IMR-90 (cell line): ENCODE measurements at regions not wholly inside any gene's neighbourhood (a gene's known extent, or its start where the extent isn't known, plus 50 kb on each side); places are given as distances from the start of the nearest gene placed in this dataset.

Source experiments
- ATAC-seq: fragments of 200-7000 bp; cut with Tn5 transposase; 2 replicates; pipeline ENCODE4 v1.9.1; 2020; ENCODE audit warnings: low read depth, mild to moderate bottlenecking, moderate library complexity
- BruUV-seq: library from RNA; stranded (reverse); fragments of 400-500 nt; replicated peaks from 2 replicates; lab custom pipeline; 2021; lab: Mats Ljungman, UMichigan
- CTCF ChIA-PET: fragments of 300-600 bp; formaldehyde crosslinking; extraction: SDS; loops from one replicate; lab custom pipeline; 2021; ENCODE audit warnings: antibody characterized with exemption; lab: Yijun Ruan, JAX
- POLR2A ChIA-PET: fragments of 300-600 bp; sonication (Branson Sonifier 250); formaldehyde crosslinking; loops from one replicate; lab custom pipeline; 2022; ENCODE audit warnings: antibody characterized with exemption; ENCODE audit not compliant: unreplicated experiment; lab: Charles Lee
- DNase-seq: peaks from one replicate; pipeline ENCODE4 v3.0.0; 2013
- H2AFZ ChIP-seq: replicated peaks from 2 replicates; pipeline ENCODE3; 2013; ENCODE audit warnings: low read length, mild to moderate bottlenecking; ENCODE audit not compliant: poor library complexity
- H2AK5ac ChIP-seq: 2 replicates; pipeline ENCODE4 v1.6.1; 2013; ENCODE audit warnings: low read depth, low read length, inconsistent platforms
- H2AK9ac ChIP-seq: replicated peaks from 2 replicates; pipeline ENCODE3; 2013; ENCODE audit warnings: mild to moderate bottlenecking, low read depth, low read length, moderate library complexity; ENCODE audit not compliant: poor library complexity
- H2BK120ac ChIP-seq: 2 replicates; pipeline ENCODE4 v1.6.1; 2013; ENCODE audit warnings: low read depth, low read length, inconsistent platforms
- H2BK15ac ChIP-seq: 3 replicates; pipeline ENCODE4 v1.6.1; 2013; ENCODE audit warnings: low read depth, low read length, inconsistent platforms
- H2BK20ac ChIP-seq: 2 replicates; pipeline ENCODE4 v1.6.1; 2013; ENCODE audit warnings: low read depth, mild to moderate bottlenecking, inconsistent platforms, low read length, moderate library complexity
- H2BK5ac ChIP-seq: 2 replicates; pipeline ENCODE4 v1.6.1; 2013; ENCODE audit warnings: mild to moderate bottlenecking, low read depth, low read length, inconsistent platforms; ENCODE audit not compliant: poor library complexity, severe bottlenecking
- H3K14ac ChIP-seq: replicated peaks from 2 replicates; pipeline ENCODE4 v1.6.1; 2013; ENCODE audit warnings: low read depth, low read length, inconsistent platforms
- H3K18ac ChIP-seq: 2 replicates; pipeline ENCODE4 v1.6.1; 2013; ENCODE audit warnings: low read depth, low read length, control low read depth
- H3K23ac ChIP-seq: 2 replicates; pipeline ENCODE4 v1.6.1; 2013; ENCODE audit warnings: low read depth, low read length, inconsistent platforms
- H3K27ac ChIP-seq: 2 replicates; pipeline ENCODE4 v1.5.1; 2013; ENCODE audit warnings: mild to moderate bottlenecking, control low read depth, low read length; ENCODE audit not compliant: insufficient read depth
- H3K27me3 ChIP-seq: 2 replicates; pipeline ENCODE4 v1.6.1; 2013; ENCODE audit warnings: low read length; ENCODE audit not compliant: control insufficient read depth, insufficient read depth
- H3K36me3 ChIP-seq: 2 replicates; pipeline ENCODE4 v1.6.1; 2013; ENCODE audit warnings: low read length, mixed read lengths; ENCODE audit not compliant: control insufficient read depth, insufficient read depth
- H3K4ac ChIP-seq: 2 replicates; pipeline ENCODE4 v1.6.1; 2013; ENCODE audit warnings: low read depth, low read length, inconsistent platforms
- H3K4me1 ChIP-seq: 2 replicates; pipeline ENCODE4 v1.6.1; 2013; ENCODE audit warnings: low read length, mixed read lengths; ENCODE audit not compliant: control insufficient read depth, insufficient read depth
- H3K4me2 ChIP-seq: 2 replicates; pipeline ENCODE4 v1.6.1; 2013; ENCODE audit warnings: low read depth, mild to moderate bottlenecking, control low read depth, low read length, moderate library complexity
- H3K4me3 ChIP-seq: 2 replicates; pipeline ENCODE4 v1.5.1; 2013; ENCODE audit warnings: low read depth, mild to moderate bottlenecking, control low read depth, low read length, moderate library complexity; ENCODE audit not compliant: insufficient read depth
- H3K56ac ChIP-seq: 2 replicates; pipeline ENCODE4 v1.6.1; 2013; ENCODE audit warnings: low read length, inconsistent platforms; ENCODE audit not compliant: insufficient read depth; ENCODE audit errors: extremely low read depth
- H3K79me1 ChIP-seq, 2 experiments: 2 replicates each; pipeline ENCODE4 v1.6.1; 2013; ENCODE audit warnings: low read length in 2 of 2, inconsistent platforms in 1 of 2, low read depth in 1 of 2
- H3K9ac ChIP-seq: 2 replicates; pipeline ENCODE4 v1.6.1; 2013; ENCODE audit warnings: low read depth, low read length, control low read depth
- H3K9me1 ChIP-seq: 2 replicates; pipeline ENCODE4 v1.6.1; 2013; ENCODE audit warnings: low read length, inconsistent platforms; ENCODE audit not compliant: insufficient read depth
- H3K9me3 ChIP-seq: 2 replicates; pipeline ENCODE4 v1.6.1; 2013; ENCODE audit warnings: low read length; ENCODE audit not compliant: control insufficient read depth, insufficient read depth
- H4K20me1 ChIP-seq: 2 replicates; pipeline ENCODE4 v1.6.1; 2013; ENCODE audit warnings: low read length, inconsistent platforms; ENCODE audit not compliant: insufficient read depth
- H4K5ac ChIP-seq: 2 replicates; pipeline ENCODE4 v1.6.1; 2013; ENCODE audit warnings: mild to moderate bottlenecking, low read depth, low read length, control low read depth
- H4K8ac ChIP-seq, 2 experiments: 2 replicates each; pipeline ENCODE4 v1.6.1; 2013; ENCODE audit warnings: low read depth in 2 of 2, low read length in 2 of 2, control low read depth in 1 of 2, inconsistent platforms in 1 of 2
- H4K91ac ChIP-seq: 2 replicates; pipeline ENCODE4 v1.6.1; 2013; ENCODE audit warnings: low read depth, low read length, inconsistent platforms; ENCODE audit not compliant: insufficient read depth
- MAZ ChIP-seq: IDR thresholded peaks from 2 replicates; pipeline ENCODE4 v1.6.1; 2012; ENCODE audit warnings: low read depth, mild to moderate bottlenecking, low read length, improper control_type of control experiment, moderate library complexity, borderline replicate concordance
- RFX5 ChIP-seq: IDR thresholded peaks from 2 replicates; pipeline ENCODE4 v1.8.0; 2012; ENCODE audit warnings: low read depth, mild to moderate bottlenecking, low read length, moderate library complexity
- WGBS, 2 experiments: methylation state at CpG; one replicate each; pipeline versions ENCODE4 v1.1.5 to v1.1.7; 2013; ENCODE audit warnings: missing lambda C conversion rate in 2 of 2; ENCODE audit not compliant: insufficient read length in 1 of 2; ENCODE audit errors: extremely low coverage in 2 of 2; 5-methylcytosine and 5-hydroxymethylcytosine counted together
- dilution Hi-C: fragments of 300-500 bp; cut with HindIII; formaldehyde crosslinking; loops from one replicate; pipeline ENCODE4 v1.14.3; 2018; ENCODE audit warnings: low sequenced_read_pairs; ENCODE audit not compliant: unreplicated experiment
- in situ Hi-C: fragments of 300-500 bp; cut with MboI; formaldehyde crosslinking; loops from 3 replicates; pipeline ENCODE4 v1.14.3; 2019; ENCODE audit warnings: low sequenced_read_pairs, inconsistent platforms, mixed read lengths
- intact Hi-C: fragments of 100-400 bp; cut with micrococcal nuclease; formaldehyde crosslinking; loops from 2 replicates; pipeline ENCODE4 v1.10.0; 2022
- TF ChIP-seq, protein P1 (sequence below): fragments of 150-350 bp; IDR thresholded peaks from 2 replicates; pipeline ENCODE4 v1.6.1; 2017; ENCODE audit warnings: mild to moderate bottlenecking, antibody characterized with exemption, low read length, low read depth

DNA sequence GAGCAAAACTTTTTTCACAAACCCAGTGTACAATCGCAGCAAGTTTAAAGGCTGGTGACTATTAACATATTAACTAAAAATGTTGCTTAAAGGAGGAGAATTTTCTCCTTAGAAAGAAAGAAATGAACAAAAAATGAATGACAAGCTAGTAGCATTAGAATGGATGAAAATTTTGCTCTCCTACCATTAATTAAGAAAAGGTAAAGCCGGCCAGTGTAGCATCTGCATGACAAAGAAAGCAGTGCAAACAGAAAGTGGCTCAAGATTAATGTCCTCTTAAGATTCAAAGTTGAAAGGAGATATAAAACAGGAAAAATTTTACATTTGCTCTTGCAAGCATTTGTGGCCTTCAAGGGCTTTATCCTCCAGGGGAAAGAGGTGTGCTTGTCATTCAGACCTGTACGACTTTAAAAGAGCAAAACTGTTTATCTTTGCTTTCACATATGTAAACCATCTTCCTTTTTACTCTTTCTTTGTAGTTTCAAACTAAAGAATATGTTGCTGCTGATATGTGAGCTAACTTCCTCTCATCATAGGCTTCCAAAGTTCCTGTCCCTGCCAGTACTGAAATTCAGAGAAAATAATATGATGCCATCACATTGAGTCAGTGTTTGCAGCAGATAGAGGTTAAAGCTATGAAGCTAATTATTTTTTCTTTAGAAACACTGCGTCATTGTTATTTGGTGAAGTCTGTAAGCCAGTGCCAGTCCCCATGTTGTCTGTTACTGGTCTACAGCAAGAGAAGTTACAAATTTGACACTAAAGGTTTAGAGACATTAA, 439.1 kb upstream of the GRM7 start:
- Histone ChIP-seq H4K8ac (no peak overlapping the region), H4K20me1 (no peaks in the 10 kb centered on the region), H3K79me1 (no peaks in the 10 kb centered on the region), H2AK5ac (no peak overlapping the region), H3K27ac (no peak overlapping the region), H3K9me3 (peaks cover 3% of the 10 kb centered on the region), H3K9ac (no peak overlapping the region), H4K5ac (no peak overlapping the region), H3K4ac (no peak overlapping the region), H2BK20ac (no peak overlapping the region), H2BK15ac (no peak overlapping the region), H3K56ac (no peak overlapping the region), H3K23ac (no peak overlapping the region), H4K91ac (no peak overlapping the region), H2BK120ac (no peak overlapping the region), H2BK5ac (no peak overlapping the region), H3K18ac (no peak overlapping the region), H3K9me1 (no peaks in the 10 kb centered on the region), H3K27me3 (no peaks in the 10 kb centered on the region), H3K36me3 (no peaks in the 10 kb centered on the region), H2AK9ac (no peak overlapping the region), H3K14ac (no peak overlapping the region), H2AFZ (no peak overlapping the region), H3K4me1 (no peaks in the 10 kb centered on the region), H3K4me3 (no peak overlapping the region), H3K4me2 (no peak overlapping the region)
- in situ Hi-C loops: no loop called here
- DNase-seq (no peak), ATAC-seq (no peak)
- CTCF ChIA-PET: no interaction called here
- POLR2A ChIA-PET: no interaction called here
- no peak for TF ChIP-seq MAZ
- TF ChIP-seq, protein P1, sequence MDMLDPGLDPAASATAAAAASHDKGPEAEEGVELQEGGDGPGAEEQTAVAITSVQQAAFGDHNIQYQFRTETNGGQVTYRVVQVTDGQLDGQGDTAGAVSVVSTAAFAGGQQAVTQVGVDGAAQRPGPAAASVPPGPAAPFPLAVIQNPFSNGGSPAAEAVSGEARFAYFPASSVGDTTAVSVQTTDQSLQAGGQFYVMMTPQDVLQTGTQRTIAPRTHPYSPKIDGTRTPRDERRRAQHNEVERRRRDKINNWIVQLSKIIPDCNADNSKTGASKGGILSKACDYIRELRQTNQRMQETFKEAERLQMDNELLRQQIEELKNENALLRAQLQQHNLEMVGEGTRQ: no peak
- TF ChIP-seq RFX5: no peak
- WGBS, 2 experiments: no CpG with 5 or more reads among the region's 4 CpGs
- intact Hi-C loops: no loop called here
- dilution Hi-C loops: no loop called here
- BruUV-seq: no TSS peak
